Dedifferentiated amniotic fluid mesenchymal stem cell (primary cell): ENCODE measurements at regions not wholly inside any gene's neighbourhood (a gene's known extent, or its start where the extent isn't known, plus 50 kb on each side); places are given as distances from the start of the nearest gene placed in this dataset.

Experiments used
- DNase-seq: peaks from one replicate; pipeline ENCODE4 v3.0.0-alpha.2; 2016; ENCODE audit errors: extremely low spot score

GRCh38 chr16:65219786-65220185, 97.9 kb upstream of the CDH11 start:
- no peak for DNase-seq

- DNase-seq: no peak
These were observed 96.5 kb upstream of the CDH11 start for GRCh38 chr16:65218348-65218747.

GRCh38 chr16:65213866-65214595, 92.2 kb upstream of the CDH11 start:
- DNase-seq: no peak

GRCh38 chr16:65212791-65213190, 90.9 kb upstream of the CDH11 start:
- no peak for DNase-seq

- no peak for DNase-seq
These were observed 90.4 kb upstream of the CDH11 start for GRCh38 chr16:65212240-65212639.

GRCh38 chr16:65202461-65202860, 80.6 kb upstream of the CDH11 start:
- no peak for DNase-seq

GRCh38 chr16:65201511-65201910, 79.6 kb upstream of the CDH11 start:
- DNase-seq: no peak

GRCh38 chr16:65200857-65201256, 79.0 kb upstream of the CDH11 start:
- DNase-seq: no peak

- DNase-seq: no peak
These were observed 78.4 kb upstream of the CDH11 start for GRCh38 chr16:65200156-65200773.

GRCh38 chr16:65196420-65197075, 74.7 kb upstream of the CDH11 start:
- peak; percentile 23 for DNase-seq

GRCh38 chr16:65195998-65196397, 74.1 kb upstream of the CDH11 start:
- peak; percentile 63 for DNase-seq

GRCh38 chr16:65185241-65185778, 63.4 kb upstream of the CDH11 start:
- DNase-seq: no peak

- peak; percentile 37 for DNase-seq
These were observed 59.3 kb upstream of the CDH11 start for GRCh38 chr16:65181071-65181561.

- no peak for DNase-seq
These were observed 56.3 kb upstream of the CDH11 start for GRCh38 chr16:65178151-65178550.

GRCh38 chr16:65176603-65177002, 54.7 kb upstream of the CDH11 start:
- DNase-seq: peak; percentile 33

GRCh38 chr16:65172356-65172755, 50.5 kb upstream of the CDH11 start:
- DNase-seq: no peak
